Liver (tissue), 3 donors: ENCODE measurements at regions not wholly inside any gene's neighbourhood (a gene's known extent, or its start where the extent isn't known, plus 50 kb on each side); places are given as distances from the start of the nearest gene placed in this dataset.

Experiments
- RAD21 ChIP-seq, 2 donors: IDR thresholded peaks; 2 replicates each; pipeline ENCODE4 v1.6.1; 2016; ENCODE audit warnings: antibody characterized with exemption in 2 of 2, mild to moderate bottlenecking in 2 of 2
- REST ChIP-seq: IDR thresholded peaks from 2 replicates; pipeline ENCODE4 v1.6.1; 2016; ENCODE audit warnings: antibody characterized with exemption, mild to moderate bottlenecking
- SP1 ChIP-seq: IDR thresholded peaks from 2 replicates; pipeline ENCODE4 v1.6.1; 2018; ENCODE audit warnings: antibody characterized with exemption, mild to moderate bottlenecking
- TAF1 ChIP-seq: conservative IDR thresholded peaks from 2 replicates; pipeline ENCODE4 v1.6.1; 2016; ENCODE audit warnings: antibody characterized with exemption, mild to moderate bottlenecking
- ZBTB33 ChIP-seq: IDR thresholded peaks from 2 replicates; pipeline ENCODE4 v1.6.1; 2016; ENCODE audit warnings: antibody characterized with exemption
- TF ChIP-seq, protein P1 (sequence below): fragments of 150-350 bp; IDR thresholded peaks from 2 replicates; pipeline ENCODE4 v1.5.1; 2017; ENCODE audit warnings: improper control_type of control experiment, low read depth, low read length; ENCODE audit not compliant: missing input control
- TF ChIP-seq, protein P2 (sequence below): IDR thresholded peaks from 2 replicates; pipeline ENCODE4 v1.6.1; 2016; ENCODE audit warnings: antibody characterized with exemption
- donor health status: healthy.
- donor health status: healthy.

- TF ChIP-seq, protein P1, sequence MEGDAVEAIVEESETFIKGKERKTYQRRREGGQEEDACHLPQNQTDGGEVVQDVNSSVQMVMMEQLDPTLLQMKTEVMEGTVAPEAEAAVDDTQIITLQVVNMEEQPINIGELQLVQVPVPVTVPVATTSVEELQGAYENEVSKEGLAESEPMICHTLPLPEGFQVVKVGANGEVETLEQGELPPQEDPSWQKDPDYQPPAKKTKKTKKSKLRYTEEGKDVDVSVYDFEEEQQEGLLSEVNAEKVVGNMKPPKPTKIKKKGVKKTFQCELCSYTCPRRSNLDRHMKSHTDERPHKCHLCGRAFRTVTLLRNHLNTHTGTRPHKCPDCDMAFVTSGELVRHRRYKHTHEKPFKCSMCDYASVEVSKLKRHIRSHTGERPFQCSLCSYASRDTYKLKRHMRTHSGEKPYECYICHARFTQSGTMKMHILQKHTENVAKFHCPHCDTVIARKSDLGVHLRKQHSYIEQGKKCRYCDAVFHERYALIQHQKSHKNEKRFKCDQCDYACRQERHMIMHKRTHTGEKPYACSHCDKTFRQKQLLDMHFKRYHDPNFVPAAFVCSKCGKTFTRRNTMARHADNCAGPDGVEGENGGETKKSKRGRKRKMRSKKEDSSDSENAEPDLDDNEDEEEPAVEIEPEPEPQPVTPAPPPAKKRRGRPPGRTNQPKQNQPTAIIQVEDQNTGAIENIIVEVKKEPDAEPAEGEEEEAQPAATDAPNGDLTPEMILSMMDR, result no peak
- TF ChIP-seq RAD21 (IDR thresholded peaks at IDR 0.05), result peak; percentile 34 to 61
- TF ChIP-seq ZBTB33, result peak; percentile 76
- TF ChIP-seq, protein P2, sequence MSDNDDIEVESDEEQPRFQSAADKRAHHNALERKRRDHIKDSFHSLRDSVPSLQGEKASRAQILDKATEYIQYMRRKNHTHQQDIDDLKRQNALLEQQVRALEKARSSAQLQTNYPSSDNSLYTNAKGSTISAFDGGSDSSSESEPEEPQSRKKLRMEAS, result peak; percentile 50
- peak; percentile 83 for TF ChIP-seq SP1
- no peak for TF ChIP-seq TAF1
- no peak for TF ChIP-seq REST
Measured at GRCh38 chr10:64075604-64076003, 554.4 kb downstream of the REEP3 start.
